ENCODE measurements at regions not wholly inside any gene's neighbourhood (a gene's known extent, or its start where the extent isn't known, plus 50 kb on each side); places are given as distances from the start of the nearest gene placed in this dataset.

- no peak for ATAC-seq
- intact Hi-C loops (cut with DNase I) = no loop called here
- DNase-seq (ENCODE audit: missing footprints) = no peak
Observed at GRCh38 chr9:97747201-97747965, 50.2 kb upstream of the XPA start.

- intact Hi-C loops (cut with DNase I) = no loop called here
- no peak for ATAC-seq
- DNase-seq (ENCODE audit: missing footprints) = no peak
Observed at GRCh38 chr9:97748525-97748924, 51.4 kb upstream of the XPA start.

GRCh38 chr9:97749928-97750327 lies 52.8 kb upstream of the XPA start:
- DNase-seq (ENCODE audit: missing footprints) = no peak
- ATAC-seq = no peak
- intact Hi-C loops (cut with DNase I) = no loop called here

GRCh38 chr9:97751531-97751930 lies 54.4 kb upstream of the XPA start:
- DNase-seq (ENCODE audit: missing footprints) (no peak), ATAC-seq (no peak)
- intact Hi-C loops (cut with DNase I) = no loop called here

GRCh38 chr9:97752274-97752673 lies 55.1 kb upstream of the XPA start:
- ATAC-seq (no peak), DNase-seq (ENCODE audit: missing footprints) (no peak)
- intact Hi-C loops (cut with DNase I) = no loop called here

GRCh38 chr9:97753364-97753763 lies 56.2 kb upstream of the XPA start:
- intact Hi-C loops (cut with DNase I) = no loop called here
- DNase-seq (ENCODE audit: missing footprints) (no peak), ATAC-seq (no peak)

- ATAC-seq = no peak
- no peak for DNase-seq (ENCODE audit: missing footprints)
- intact Hi-C loops (cut with DNase I) = no loop called here
Observed at GRCh38 chr9:97753975-97754374, 56.8 kb upstream of the XPA start.

- ATAC-seq = peak; percentile 70
Observed at GRCh38 chr9:97755618-97756267, 58.6 kb upstream of the XPA start.

GRCh38 chr9:97756991-97757390 lies 59.9 kb upstream of the XPA start:
- ATAC-seq (no peak), DNase-seq (ENCODE audit: missing footprints) (no peak)
- intact Hi-C loops (cut with DNase I) = no loop called here

More at GRCh38 chr9:97755618-97756267, 58.6 kb upstream of the XPA start:
- intact Hi-C loops (cut with DNase I) = no loop called here
- DNase-seq (ENCODE audit: missing footprints) = no peak

- DNase-seq (ENCODE audit: missing footprints) = no peak
- no peak for ATAC-seq
- intact Hi-C loops (cut with DNase I) = no loop called here
Observed at GRCh38 chr9:97758334-97758916, 61.3 kb upstream of the XPA start.

- ATAC-seq (peak; percentile 6), DNase-seq (ENCODE audit: missing footprints) (no peak)
- intact Hi-C loops (cut with DNase I) = no loop called here
Observed at GRCh38 chr9:97759581-97760288, 62.6 kb upstream of the XPA start.

- intact Hi-C loops (cut with DNase I) = no loop called here
- ATAC-seq = no peak
- DNase-seq (ENCODE audit: missing footprints) = no peak
Observed at GRCh38 chr9:97761056-97761598, 64.0 kb upstream of the XPA start.

- ATAC-seq (no peak), DNase-seq (ENCODE audit: missing footprints) (no peak)
- intact Hi-C loops (cut with DNase I) = no loop called here
Observed at GRCh38 chr9:97761879-97762278, 64.7 kb upstream of the XPA start.

GRCh38 chr9:97763874-97764273 lies 66.7 kb upstream of the XPA start:
- ATAC-seq (no peak), DNase-seq (ENCODE audit: missing footprints) (no peak)
- intact Hi-C loops (cut with DNase I) = no loop called here

- ATAC-seq (no peak), DNase-seq (ENCODE audit: missing footprints) (no peak)
- intact Hi-C loops (cut with DNase I) = no loop called here
Observed at GRCh38 chr9:97766092-97766491, 69.0 kb upstream of the XPA start.

GRCh38 chr9:97766610-97767009 lies 69.5 kb upstream of the XPA start:
- ATAC-seq = no peak
- intact Hi-C loops (cut with DNase I) = no loop called here

GRCh38 chr9:97767891-97768290 lies 70.8 kb upstream of the XPA start:
- ATAC-seq (no peak), DNase-seq (ENCODE audit: missing footprints) (no peak)
- intact Hi-C loops (cut with DNase I) = no loop called here

More at GRCh38 chr9:97766610-97767009, 69.5 kb upstream of the XPA start:
- no peak for DNase-seq (ENCODE audit: missing footprints)

- intact Hi-C loops (cut with DNase I) = no loop called here
- ATAC-seq (no peak), DNase-seq (ENCODE audit: missing footprints) (no peak)
Observed at GRCh38 chr9:97768746-97769145, 71.6 kb upstream of the XPA start.

- no peak for ATAC-seq
- intact Hi-C loops (cut with DNase I) = no loop called here
- DNase-seq (ENCODE audit: missing footprints) = no peak
Observed at GRCh38 chr9:97769208-97769607, 72.1 kb upstream of the XPA start.

Measured in Right ventricle myocardium inferior (tissue), 1 donor.